H1 (cell line): ENCODE measurements at regions not wholly inside any gene's neighbourhood (a gene's known extent, or its start where the extent isn't known, plus 50 kb on each side); places are given as distances from the start of the nearest gene placed in this dataset.

Experiments
- CTCF ChIA-PET: fragments of 300-600 bp; sonication (Branson Sonifier 250); formaldehyde crosslinking; loops from one replicate; lab custom pipeline; 2021; ENCODE audit not compliant: partially characterized antibody; lab: Charles Lee
- POLR2A ChIA-PET: fragments of 300-600 bp; sonication (Branson Sonifier 250); formaldehyde crosslinking; loops from one replicate; lab custom pipeline; 2021; ENCODE audit warnings: inconsistent platforms; ENCODE audit not compliant: partially characterized antibody; lab: Charles Lee
- DNase-seq, 2 experiments: peaks; one replicate each; pipeline versions ENCODE4 v3.0.0 to v3.0.0-alpha.2; 2010 to 2022; ENCODE audit warnings: low spot score in 2 of 2, low read depth in 1 of 2, mixed read lengths in 1 of 2
- FAIRE-seq: peaks from 2 replicates; lab custom pipeline; 2011; peaks lifted over from hg19 to GRCh38; lab: Jason Lieb, UNC
- H2AFZ ChIP-seq: 2 replicates; pipeline ENCODE4 v1.8.1; 2012; ENCODE audit warnings: low read length, inconsistent platforms
- H2AK5ac ChIP-seq: 2 replicates; pipeline ENCODE4 v1.6.1; 2013; ENCODE audit warnings: low read depth, low read length
- H2BK120ac ChIP-seq: replicated peaks from 2 replicates; pipeline ENCODE3; 2013; ENCODE audit warnings: low read depth, low read length, inconsistent platforms
- H2BK12ac ChIP-seq: 2 replicates; pipeline ENCODE4 v1.6.1; 2013; ENCODE audit warnings: low read depth, low read length
- H2BK15ac ChIP-seq: 2 replicates; pipeline ENCODE4 v1.6.1; 2013; ENCODE audit warnings: low read length
- H2BK20ac ChIP-seq: 2 replicates; pipeline ENCODE4 v1.6.1; 2013; ENCODE audit warnings: low read length
- H2BK5ac ChIP-seq: 2 replicates; pipeline ENCODE4 v1.6.1; 2013; ENCODE audit warnings: low read depth, low read length
- H3K14ac ChIP-seq: 2 replicates; pipeline ENCODE4 v1.6.1; 2013; ENCODE audit warnings: inconsistent platforms; ENCODE audit not compliant: insufficient read length
- H3K18ac ChIP-seq: 2 replicates; pipeline ENCODE4 v1.6.1; 2013; ENCODE audit warnings: low read length; ENCODE audit errors: extremely low read depth
- H3K23ac ChIP-seq: 2 replicates; pipeline ENCODE4 v1.6.1; 2013; ENCODE audit warnings: inconsistent platforms; ENCODE audit not compliant: insufficient read length
- H3K23me2 ChIP-seq: 2 replicates; pipeline ENCODE4 v1.6.1; 2013; ENCODE audit warnings: low read depth, low read length
- H3K27ac ChIP-seq: 2 replicates; pipeline ENCODE4 v1.6.1; 2011; ENCODE audit warnings: low read depth, low read length, inconsistent platforms
- H3K27me3 ChIP-seq, 4 experiments: replicated peaks in 1 of 4; 1 replicate in 1 of 4; 2 replicates in 3 of 4; pipeline versions ENCODE4 v1.6.1 to v1.8.1; 2011 to 2013; ENCODE audit warnings: low read length in 3 of 4, mild to moderate bottlenecking in 3 of 4, inconsistent platforms in 2 of 4, mixed read lengths in 2 of 4, moderate library complexity in 1 of 4; ENCODE audit not compliant: control insufficient read depth in 3 of 4, insufficient read depth in 3 of 4; ENCODE audit errors: extremely low read depth in 1 of 4
- H3K36me3 ChIP-seq, 4 experiments: 2 replicates each; pipeline versions ENCODE4 v1.6.1 to v1.8.1; 2011 to 2013; ENCODE audit warnings: mild to moderate bottlenecking in 4 of 4, low read length in 3 of 4, moderate library complexity in 2 of 4, control low read depth in 1 of 4, inconsistent platforms in 1 of 4; ENCODE audit not compliant: insufficient read depth in 4 of 4, control insufficient read depth in 2 of 4
- H3K4ac ChIP-seq: replicated peaks from 2 replicates; pipeline ENCODE3; 2013; ENCODE audit warnings: low read length, low read depth, mixed read lengths, inconsistent platforms; ENCODE audit not compliant: insufficient read length
- H3K4me1 ChIP-seq, 4 experiments: replicated peaks in 1 of 4; 1 replicate in 1 of 4; 2 replicates in 3 of 4; pipeline versions ENCODE4 v1.6.1 to v1.8.1; 2011 to 2013; ENCODE audit warnings: low read length in 3 of 4, inconsistent platforms in 2 of 4, mixed read lengths in 1 of 4; ENCODE audit not compliant: insufficient read depth in 4 of 4, control insufficient read depth in 3 of 4
- H3K4me2 ChIP-seq, 2 experiments: 2 replicates each; pipeline versions ENCODE4 v1.6.1 to v1.8.1; 2011 to 2013; ENCODE audit warnings: low read depth in 2 of 2, low read length in 2 of 2, control low read depth in 1 of 2, inconsistent platforms in 1 of 2, mild to moderate bottlenecking in 1 of 2; ENCODE audit not compliant: insufficient read depth in 1 of 2
- H3K4me3 ChIP-seq, 4 experiments: fragments of 200-600, 300-600 bp in 1 of 4; sonication (generic), shearing (Covaris generic), sonication (Bioruptor Twin) in 1 of 4; 2 replicates each; pipeline versions ENCODE4 v1.5.1 to v1.8.1; 2011 to 2016; ENCODE audit warnings: low read length in 4 of 4, low read depth in 3 of 4, control low read depth in 2 of 4, inconsistent platforms in 2 of 4, mild to moderate bottlenecking in 2 of 4, mixed read lengths in 1 of 4, moderate library complexity in 1 of 4; ENCODE audit not compliant: insufficient read depth in 2 of 4; ENCODE audit errors: extremely low read depth in 1 of 4
- H3K56ac ChIP-seq: replicated peaks from 2 replicates; pipeline ENCODE3; 2013; ENCODE audit warnings: low read depth, mild to moderate bottlenecking, mixed read lengths, low read length, inconsistent platforms; ENCODE audit not compliant: insufficient read length
- H3K79me1 ChIP-seq: 2 replicates; pipeline ENCODE4 v1.6.1; 2013; ENCODE audit warnings: low read depth, low read length, control low read depth
- H3K79me2 ChIP-seq, 2 experiments: 2 replicates each; pipeline versions ENCODE4 v1.6.1 to v1.8.1; 2012 to 2013; ENCODE audit warnings: low read length in 2 of 2, mild to moderate bottlenecking in 2 of 2, inconsistent platforms in 1 of 2; ENCODE audit not compliant: insufficient read depth in 2 of 2, control insufficient read depth in 1 of 2
- H3K9ac ChIP-seq, 4 experiments: replicated peaks in 1 of 4; 1 replicate in 1 of 4; 2 replicates in 3 of 4; pipeline versions ENCODE4 v1.6.1 to v1.8.1; 2011 to 2013; ENCODE audit warnings: low read depth in 3 of 4, low read length in 3 of 4, control low read depth in 2 of 4, mild to moderate bottlenecking in 2 of 4, moderate library complexity in 2 of 4, inconsistent platforms in 1 of 4; ENCODE audit errors: extremely low read depth in 1 of 4
- H3K9me3 ChIP-seq, 2 experiments: 2 replicates each; pipeline versions ENCODE4 v1.6.1 to v1.8.1; 2012 to 2013; ENCODE audit warnings: mild to moderate bottlenecking in 2 of 2, moderate library complexity in 2 of 2, control low read depth in 1 of 2, inconsistent platforms in 1 of 2, low read depth in 1 of 2, low read length in 1 of 2, mixed read lengths in 1 of 2; ENCODE audit not compliant: insufficient read depth in 2 of 2
- H4K20me1 ChIP-seq, 2 experiments: replicated peaks in 1 of 2; 2 replicates each; pipeline versions ENCODE3 to v1.8.1; 2011 to 2013; ENCODE audit warnings: inconsistent platforms in 2 of 2, low read length in 2 of 2, mild to moderate bottlenecking in 1 of 2; ENCODE audit not compliant: insufficient read depth in 2 of 2, control insufficient read depth in 1 of 2
- H4K5ac ChIP-seq: 2 replicates; pipeline ENCODE4 v1.6.1; 2013; ENCODE audit warnings: low read length, low read depth, mixed read lengths, inconsistent platforms; ENCODE audit not compliant: insufficient read length
- H4K8ac ChIP-seq: 2 replicates; pipeline ENCODE4 v1.8.0; 2013; ENCODE audit warnings: mild to moderate bottlenecking, moderate library complexity, low read length, inconsistent platforms; ENCODE audit not compliant: insufficient read depth; ENCODE audit errors: extremely low read depth
- H4K91ac ChIP-seq: replicated peaks from 2 replicates; pipeline ENCODE3; 2013; ENCODE audit warnings: low read length, mixed read lengths, inconsistent platforms; ENCODE audit not compliant: insufficient read length
- EP300 ChIP-seq, 2 experiments: IDR thresholded peaks; 1 replicate in 1 of 2; 2 replicates in 1 of 2; pipeline ENCODE4 v1.6.1; 2011 to 2012; ENCODE audit warnings: low read depth in 2 of 2, low read length in 2 of 2, mild to moderate bottlenecking in 2 of 2, borderline replicate concordance in 1 of 2, inconsistent platforms in 1 of 2, moderate library complexity in 1 of 2
- SIRT6 ChIP-seq: IDR thresholded peaks from one replicate; pipeline ENCODE4 v1.7.1; 2012; ENCODE audit warnings: low read length, inconsistent platforms
- SP4 ChIP-seq: IDR thresholded peaks from 2 replicates; pipeline ENCODE4 v1.6.1; 2012; ENCODE audit warnings: low read length, inconsistent platforms
- SRF ChIP-seq: IDR thresholded peaks from 2 replicates; pipeline ENCODE4 v1.6.1; 2011; ENCODE audit warnings: mild to moderate bottlenecking, low read depth, low read length, moderate library complexity
- TEAD4 ChIP-seq: IDR thresholded peaks from 2 replicates; pipeline ENCODE4 v1.6.1; 2012; ENCODE audit warnings: low read depth, low read length, inconsistent platforms, mixed read lengths
- WGBS, 2 experiments: shearing (Covaris generic) in 1 of 2; methylation state at CpG; one replicate each; pipeline versions ENCODE4 v1.1.6 to v1.1.7; 2013 to 2015; ENCODE audit warnings: low lambda C conversion rate in 2 of 2, mixed read lengths in 2 of 2, inconsistent platforms in 1 of 2, low coverage in 1 of 2, missing lambda C conversion rate in 1 of 2; ENCODE audit not compliant: insufficient replicate concordance in 2 of 2, insufficient coverage in 1 of 2, insufficient read length in 1 of 2; ENCODE audit errors: extremely low coverage in 1 of 2, missing lambda C conversion rate in 1 of 2; 5-methylcytosine and 5-hydroxymethylcytosine counted together
- TF ChIP-seq, protein P1 (sequence below), 3 experiments: IDR thresholded peaks; 1 replicate in 2 of 3; 2 replicates in 1 of 3; pipeline versions ENCODE4 v1.5.1 to v1.6.1; 2011; ENCODE audit warnings: low read length in 3 of 3, mild to moderate bottlenecking in 3 of 3, inconsistent platforms in 2 of 3, low read depth in 1 of 3, moderate library complexity in 1 of 3; ENCODE audit not compliant: insufficient read depth in 1 of 3; ENCODE audit errors: control extremely low read depth in 1 of 3

DNA sequence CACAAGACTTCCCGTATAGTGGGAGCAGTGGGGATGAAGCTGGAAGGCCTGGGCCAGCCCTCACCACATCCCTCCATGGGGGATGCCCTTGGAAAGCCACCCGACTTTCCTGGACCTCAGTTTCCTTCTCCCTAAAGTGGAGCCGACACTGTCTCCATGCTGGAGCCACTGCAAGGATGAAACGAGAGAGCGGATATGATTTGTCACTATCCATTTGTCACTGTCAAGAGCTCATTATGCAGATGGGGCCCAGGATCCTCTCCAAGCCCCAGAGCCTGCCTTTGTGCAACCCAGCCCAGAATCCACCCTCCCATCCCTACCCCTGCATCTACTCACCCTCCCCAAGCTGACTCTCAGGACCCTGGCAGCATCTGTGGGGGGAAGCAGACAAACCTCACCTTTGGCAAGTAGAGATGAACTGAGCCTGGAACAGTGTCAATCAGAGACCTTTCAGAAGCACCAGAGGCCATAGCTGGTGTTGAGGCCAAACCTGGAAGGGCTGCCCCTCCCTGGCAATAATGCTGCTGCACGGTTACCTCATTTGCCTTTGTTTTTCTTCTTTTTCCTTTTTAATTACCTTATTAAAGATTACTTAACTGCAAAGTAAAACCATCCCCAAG is 287.7 kb upstream of the RTL1 start:
- Histone ChIP-seq H4K91ac (no peak overlapping the region), H3K27me3 (peaks cover 0 to 7% (median 1%) of the 10 kb centered on the region in 4 experiments; a peak in 2 of 7 replicates), H2AK5ac (no peak overlapping the region), H2AFZ (no peak overlapping the region), H3K4me1 (peaks cover 0 to 14% (median 9%) of the 10 kb centered on the region in 4 experiments; a peak in 6 of 7 replicates), H3K14ac (no peak overlapping the region), H3K56ac (no peak overlapping the region), H3K79me2 (no peaks in the 10 kb centered on the region), H2BK12ac (no peak overlapping the region), H3K4me3 (no peak overlapping the region), H2BK120ac (no peak overlapping the region), H3K9me3 (no peaks in the 10 kb centered on the region), H3K9ac (no peak overlapping the region), H4K20me1 (no peaks in the 10 kb centered on the region), H3K23me2 (peaks cover 8% of the 10 kb centered on the region; the same call in 1 of the 2 replicates), H3K36me3 (no peaks in the 10 kb centered on the region), H3K4ac (no peak overlapping the region), H3K79me1 (no peaks in the 10 kb centered on the region), H4K5ac (no peak overlapping the region), H2BK5ac (no peak overlapping the region), H3K4me2 (no peak overlapping the region), H3K18ac (no peak overlapping the region), H3K27ac (no peak overlapping the region), H2BK15ac (no peak overlapping the region), H2BK20ac (no peak overlapping the region), H4K8ac (no peak overlapping the region), H3K23ac (no peak overlapping the region)
- ChIA-PET CTCF (interaction anchor here (0.9 to 3.4 kb wide), 3 partner anchors 31 to 200 kb away, joined by 3 to 16 read pairs (median 3); no protein-coding TSS in a partner anchor), POLR2A (no interaction called here)
- TF ChIP-seq, protein P1, sequence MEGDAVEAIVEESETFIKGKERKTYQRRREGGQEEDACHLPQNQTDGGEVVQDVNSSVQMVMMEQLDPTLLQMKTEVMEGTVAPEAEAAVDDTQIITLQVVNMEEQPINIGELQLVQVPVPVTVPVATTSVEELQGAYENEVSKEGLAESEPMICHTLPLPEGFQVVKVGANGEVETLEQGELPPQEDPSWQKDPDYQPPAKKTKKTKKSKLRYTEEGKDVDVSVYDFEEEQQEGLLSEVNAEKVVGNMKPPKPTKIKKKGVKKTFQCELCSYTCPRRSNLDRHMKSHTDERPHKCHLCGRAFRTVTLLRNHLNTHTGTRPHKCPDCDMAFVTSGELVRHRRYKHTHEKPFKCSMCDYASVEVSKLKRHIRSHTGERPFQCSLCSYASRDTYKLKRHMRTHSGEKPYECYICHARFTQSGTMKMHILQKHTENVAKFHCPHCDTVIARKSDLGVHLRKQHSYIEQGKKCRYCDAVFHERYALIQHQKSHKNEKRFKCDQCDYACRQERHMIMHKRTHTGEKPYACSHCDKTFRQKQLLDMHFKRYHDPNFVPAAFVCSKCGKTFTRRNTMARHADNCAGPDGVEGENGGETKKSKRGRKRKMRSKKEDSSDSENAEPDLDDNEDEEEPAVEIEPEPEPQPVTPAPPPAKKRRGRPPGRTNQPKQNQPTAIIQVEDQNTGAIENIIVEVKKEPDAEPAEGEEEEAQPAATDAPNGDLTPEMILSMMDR (IDR thresholded peaks at IDR 0.05; ENCODE audit: control extremely low read depth in 1 of 3, insufficient read depth in 1 of 3, low read depth in 1 of 3, low read length in 3 of 3) = no peak
- TF ChIP-seq SP4 = no peak
- TF ChIP-seq SIRT6 = no peak
- TF ChIP-seq SRF = no peak
- no peak for TF ChIP-seq TEAD4
- no peak for TF ChIP-seq EP300 (IDR thresholded peaks at IDR 0.05; ENCODE audit: borderline replicate concordance in 1 of 2, low read depth in 2 of 2, low read length in 2 of 2)
- WGBS, 2 experiments = 88% methylated on average over 5 of the region's 6 CpGs; no CpG with 5 or more reads in 1 of the 2 experiments
- FAIRE-seq = no peak
- DNase-seq = peak in 1 of 2 experiments; percentile 7
